GM19025 (cell line): ENCODE measurements at regions not wholly inside any gene's neighbourhood (a gene's known extent, or its start where the extent isn't known, plus 50 kb on each side); places are given as distances from the start of the nearest gene placed in this dataset.

Source experiments
- ATAC-seq: cut with Tn5 transposase; IDR thresholded peaks from one replicate; pipeline ENCODE4 v1.9.1; 2021; ENCODE audit warnings: mild to moderate bottlenecking, low read depth, moderate library complexity; ENCODE audit not compliant: unreplicated experiment

- ATAC-seq = no peak
Observed at GRCh38 chr2:104781151-104781550, 72.8 kb upstream of the POU3F3 start.

GRCh38 chr2:104784264-104784663 lies 69.7 kb upstream of the POU3F3 start:
- ATAC-seq = no peak

- no peak for ATAC-seq
Observed at GRCh38 chr2:104786204-104786603, 67.7 kb upstream of the POU3F3 start.

GRCh38 chr2:104786821-104787220 lies 67.1 kb upstream of the POU3F3 start:
- no peak for ATAC-seq

- ATAC-seq = no peak
Observed at GRCh38 chr2:104787298-104788065, 66.4 kb upstream of the POU3F3 start.

- no peak for ATAC-seq
Observed at GRCh38 chr2:104788742-104789455, 65.0 kb upstream of the POU3F3 start.

GRCh38 chr2:104790100-104790811 lies 63.7 kb upstream of the POU3F3 start:
- no peak for ATAC-seq

GRCh38 chr2:104790901-104791495 lies 62.9 kb upstream of the POU3F3 start:
- ATAC-seq = no peak

- no peak for ATAC-seq
Observed at GRCh38 chr2:104793966-104794365, 59.9 kb upstream of the POU3F3 start.

- no peak for ATAC-seq
Observed at GRCh38 chr2:104794441-104794840, 59.5 kb upstream of the POU3F3 start.
